ENCODE measurements at regions not wholly inside any gene's neighbourhood (a gene's known extent, or its start where the extent isn't known, plus 50 kb on each side); places are given as distances from the start of the nearest gene placed in this dataset.

DNA sequence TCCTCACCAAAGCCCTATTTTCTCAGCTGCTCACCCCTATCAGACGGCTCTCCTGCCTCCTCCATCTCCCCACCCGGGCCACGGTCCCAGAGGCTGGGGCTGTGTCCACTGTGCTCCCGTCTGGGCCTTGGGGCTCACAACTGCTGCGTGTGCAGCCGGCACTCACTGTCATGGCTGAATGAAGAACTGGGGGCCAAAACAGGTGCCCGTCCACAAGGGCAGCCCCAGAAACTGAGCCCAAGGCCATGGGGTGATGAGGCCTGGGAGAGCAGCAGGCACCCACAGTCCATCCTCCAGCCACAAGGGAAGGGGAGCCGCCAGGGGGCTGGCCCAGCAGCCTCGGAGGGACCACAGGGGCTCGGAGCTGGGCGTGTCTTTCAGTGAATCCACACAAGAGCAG, 159.5 kb downstream of the DLL1 start:
- no peak for DNase-seq

DNA sequence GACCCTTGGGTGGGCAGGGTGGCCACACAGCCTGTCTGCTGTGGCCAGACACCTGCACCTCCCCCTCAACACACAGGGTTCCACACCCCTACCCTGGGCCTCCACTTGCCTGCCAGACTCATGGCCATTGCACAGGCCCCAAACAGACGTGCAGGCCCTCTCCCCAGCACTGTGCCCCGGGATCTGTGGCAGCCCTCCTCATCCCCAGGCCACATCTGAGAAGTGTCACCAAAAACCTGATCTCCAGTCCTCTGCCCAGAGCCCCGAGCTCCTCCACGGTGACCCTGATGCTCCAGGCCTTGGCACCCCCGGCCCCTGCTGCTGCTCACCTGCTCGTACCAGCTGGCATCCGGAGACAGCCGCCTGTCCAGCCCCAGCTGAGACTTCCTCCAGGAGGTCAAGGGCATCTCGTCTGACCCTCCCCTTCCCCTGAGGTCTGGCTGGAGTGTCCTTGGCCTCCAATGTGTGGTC, 160.1 kb downstream of the DLL1 start:
- no peak for DNase-seq

- DNase-seq = no peak
Measured at GRCh38 chr6:170130201-170130621, 160.7 kb downstream of the DLL1 start.

DNA sequence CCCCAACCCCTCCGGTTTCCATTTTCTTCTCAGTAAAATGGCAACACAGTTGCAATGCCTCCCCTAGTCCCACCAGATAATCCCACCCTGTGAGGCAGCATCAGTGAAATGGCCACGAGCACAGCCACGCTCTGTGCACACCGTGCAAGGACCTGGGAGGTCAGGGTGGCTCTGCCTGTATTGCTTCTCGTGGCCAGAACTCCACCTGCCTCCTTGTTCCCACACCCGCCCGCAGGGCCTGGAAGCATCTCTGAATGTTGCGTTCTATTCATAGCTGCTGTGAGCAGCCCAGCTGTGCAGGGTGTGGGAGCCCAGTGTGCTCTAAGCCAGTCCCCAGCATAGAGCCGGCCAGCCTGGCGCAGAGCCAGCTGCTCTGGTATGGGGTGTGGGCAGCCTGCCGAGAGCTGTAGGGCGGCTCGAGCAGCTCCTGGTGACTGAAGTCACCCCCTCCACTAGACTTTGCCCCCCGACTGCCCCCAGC, 161.1 kb downstream of the DLL1 start:
- DNase-seq = no peak

DNA sequence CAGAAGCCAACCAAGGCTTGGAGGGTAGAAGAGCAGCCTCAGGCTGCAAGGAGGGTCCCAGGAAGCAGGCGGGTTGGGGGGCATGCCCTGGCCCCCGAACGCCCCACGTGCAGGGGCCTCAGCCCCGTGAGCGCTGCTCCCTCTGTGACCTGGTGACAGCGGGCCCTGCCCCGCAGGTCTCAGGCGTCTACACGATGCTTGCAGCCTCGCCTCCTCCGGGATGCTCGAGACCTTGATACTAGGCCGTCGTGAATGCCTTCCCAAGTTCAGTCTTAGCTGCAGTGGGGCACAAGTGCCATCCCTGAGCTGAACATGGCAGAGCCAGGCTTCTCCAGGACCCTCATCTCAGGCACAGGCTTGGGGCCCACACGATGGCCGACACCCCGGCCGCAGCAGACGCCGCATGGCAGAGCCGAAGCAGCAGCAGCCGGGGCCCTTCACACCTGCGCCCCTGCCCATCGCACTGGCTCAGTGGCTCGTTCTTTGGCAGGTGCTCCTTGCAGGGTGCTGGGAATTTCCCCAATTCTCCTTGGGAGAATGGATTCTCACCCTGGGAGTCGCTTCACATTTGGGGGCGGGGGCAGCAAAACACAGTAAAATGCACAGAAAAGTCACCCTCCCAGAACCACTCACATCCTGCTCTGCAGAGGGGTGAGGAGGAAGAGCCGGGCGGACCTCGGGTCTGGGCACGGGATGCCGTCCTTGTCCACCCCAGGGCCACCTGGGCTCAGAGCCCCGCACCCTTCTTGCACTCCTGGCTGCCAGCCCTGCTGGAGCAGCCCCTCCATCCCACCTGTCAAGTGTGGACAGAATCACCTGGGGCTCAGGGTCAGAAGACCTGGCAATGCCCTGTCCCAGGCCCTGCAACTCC, 161.8 kb downstream of the DLL1 start:
- no peak for DNase-seq

DNA sequence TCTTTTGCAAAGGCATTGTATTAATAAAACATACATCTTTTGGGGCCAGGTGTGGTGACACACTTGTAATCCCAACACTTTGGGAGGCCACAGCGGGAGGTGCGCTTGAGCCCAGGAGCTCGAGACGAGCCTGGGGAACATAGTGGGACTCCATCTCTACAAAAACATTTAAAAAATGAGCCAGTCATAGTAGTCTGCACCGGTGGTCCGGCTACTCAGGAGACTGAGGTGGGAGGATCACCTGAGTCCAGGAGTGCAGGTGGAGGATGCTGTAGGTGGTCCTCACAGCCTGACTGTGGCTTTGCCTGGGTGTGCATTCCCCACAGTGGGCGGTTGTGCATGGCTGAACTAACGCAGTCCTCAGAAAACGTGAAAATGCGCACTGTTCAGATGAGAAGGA, 162.5 kb downstream of the DLL1 start:
- DNase-seq = no peak

GRCh38 chr6:170127151-170127550, 163.7 kb downstream of the DLL1 start:
- no peak for DNase-seq

DNA sequence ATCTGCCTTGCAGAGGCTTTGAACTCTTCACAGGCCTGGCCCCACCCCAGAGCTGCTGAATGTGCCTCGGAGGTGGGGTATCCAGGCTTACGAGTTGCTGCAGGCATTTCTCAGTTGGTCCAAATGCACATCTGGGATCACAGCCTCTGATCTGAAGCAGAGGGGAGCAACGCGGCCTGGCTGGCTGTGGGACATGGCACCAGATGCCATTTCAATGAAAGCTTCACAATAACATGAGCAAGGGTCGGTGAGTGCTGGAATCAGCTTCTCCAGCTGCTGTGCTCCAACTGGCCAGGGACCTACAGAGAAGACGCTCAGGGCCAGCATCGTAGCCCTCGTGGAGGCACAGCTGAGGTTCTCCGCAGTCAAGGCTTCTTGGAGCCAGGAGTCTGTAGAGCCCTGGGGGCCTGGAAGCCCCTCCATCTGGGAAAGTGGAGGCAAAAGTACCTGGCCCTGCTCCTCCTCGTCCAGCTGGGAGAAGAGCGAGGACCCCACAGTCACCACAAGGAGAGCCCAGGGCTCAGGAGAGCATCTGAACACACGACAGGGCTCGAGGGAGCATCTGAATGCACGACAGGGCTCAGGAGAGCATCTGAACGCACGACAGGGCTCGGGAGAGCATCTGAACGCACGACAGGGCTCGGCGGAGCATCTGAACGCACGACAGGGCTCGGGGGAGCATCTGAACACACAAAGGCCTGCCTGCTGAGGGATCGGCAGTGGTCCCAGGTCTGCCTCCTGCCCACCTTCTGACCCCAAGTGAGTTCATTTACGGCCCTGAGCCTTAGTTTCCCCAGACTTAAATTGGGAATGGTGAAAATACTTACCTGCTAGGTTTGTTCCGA, 165.2 kb downstream of the DLL1 start:
- DNase-seq = no peak

DNA sequence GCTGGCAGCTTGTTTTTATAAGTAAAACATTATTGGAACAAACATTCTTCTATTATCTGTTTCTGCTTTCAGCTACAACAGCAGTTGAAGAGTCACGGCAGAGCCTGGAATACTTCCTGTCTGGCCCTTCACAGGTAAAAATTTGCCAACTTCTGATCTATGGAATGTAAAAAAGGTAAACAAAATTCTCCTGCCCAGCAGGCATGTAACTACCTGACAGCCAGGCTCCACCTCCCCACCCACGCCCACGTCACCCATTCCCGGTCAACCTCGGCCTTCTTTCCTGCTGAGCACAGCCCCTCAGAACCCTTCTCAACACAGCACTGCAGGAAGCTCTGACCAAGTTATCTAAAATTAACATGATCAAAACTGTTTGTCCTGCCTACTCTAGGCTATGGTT, 166.0 kb downstream of the DLL1 start:
- DNase-seq = no peak

DNA sequence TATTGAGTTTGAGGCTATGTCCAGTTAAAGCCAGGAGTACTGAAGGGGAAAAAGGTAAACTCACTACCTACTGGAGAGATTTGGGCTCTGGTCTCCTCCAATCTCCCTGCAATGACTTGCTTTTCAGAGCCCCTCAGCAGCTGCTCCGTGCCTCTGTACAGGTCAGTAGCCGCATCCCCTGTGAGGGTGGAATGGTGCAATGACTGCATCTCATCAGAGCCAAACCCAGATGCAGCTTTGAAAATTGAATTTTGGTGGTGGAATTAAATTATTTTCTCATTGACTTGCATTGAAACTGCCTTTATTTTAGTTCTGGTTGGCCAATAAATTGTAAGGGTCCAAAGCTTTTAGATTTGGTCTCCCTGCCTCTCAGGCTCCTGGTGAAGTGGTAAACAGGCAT, 166.7 kb downstream of the DLL1 start:
- DNase-seq = no peak

DNA sequence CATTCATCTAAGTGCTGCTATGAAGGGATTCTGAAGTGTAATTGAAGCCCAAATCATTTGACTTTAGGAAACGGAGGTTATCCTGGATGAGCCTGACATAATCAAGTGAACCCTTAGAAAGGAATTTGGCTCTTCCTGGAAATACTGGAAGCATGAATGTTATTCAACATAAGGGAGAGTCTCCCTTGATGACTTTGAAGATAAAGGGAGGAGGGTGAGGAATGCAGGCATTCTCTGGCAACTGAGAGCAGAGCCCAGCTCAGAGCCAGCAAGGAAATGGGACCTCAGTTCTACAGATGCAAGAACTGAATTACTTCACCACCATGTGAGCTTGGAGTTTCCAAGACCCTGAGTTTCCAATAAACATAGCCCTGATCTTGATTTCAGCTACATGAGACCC, 168.2 kb downstream of the DLL1 start:
- no peak for DNase-seq

DNA sequence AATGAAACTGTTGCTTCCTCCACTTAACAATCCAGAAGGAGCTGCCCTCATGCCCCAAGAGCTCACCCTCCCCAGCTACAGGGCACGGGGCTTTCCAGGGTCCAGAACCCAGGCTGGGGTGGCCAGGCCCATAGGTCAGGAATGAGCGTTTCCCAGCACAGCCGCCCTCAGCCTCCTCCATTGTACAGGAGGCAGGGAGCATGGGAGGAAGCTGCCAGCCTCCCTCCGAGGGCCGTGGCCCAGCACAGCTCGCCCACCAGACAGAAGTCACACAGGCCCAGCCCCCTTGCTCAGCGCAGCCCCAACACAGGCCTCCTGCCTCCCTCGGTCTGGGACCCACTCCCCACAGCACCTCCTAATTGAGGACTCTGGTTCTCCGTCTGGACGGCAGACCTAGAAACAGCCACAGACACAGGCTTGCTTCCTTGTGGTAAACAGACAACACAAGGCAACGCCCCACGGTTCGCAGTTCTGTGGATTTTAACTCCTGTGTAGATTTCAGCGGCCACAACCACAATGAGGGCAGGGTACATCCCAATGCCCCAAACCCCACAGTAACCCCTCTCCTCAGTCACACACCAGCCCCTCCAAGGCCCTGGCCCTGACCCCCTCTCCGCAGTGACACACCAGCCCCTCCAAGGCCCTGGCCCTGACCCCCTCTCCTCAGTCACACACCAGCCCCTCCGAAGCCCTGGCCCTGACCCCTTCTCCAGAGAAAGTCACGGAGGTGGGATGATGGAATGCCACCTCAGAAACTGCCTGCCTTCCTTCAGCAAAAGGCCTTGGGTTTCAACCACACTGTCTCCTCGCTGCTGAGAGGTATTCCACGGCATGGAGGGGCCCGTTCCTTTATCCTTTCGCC, 173.5 kb downstream of the DLL1 start:
- no peak for DNase-seq

DNA sequence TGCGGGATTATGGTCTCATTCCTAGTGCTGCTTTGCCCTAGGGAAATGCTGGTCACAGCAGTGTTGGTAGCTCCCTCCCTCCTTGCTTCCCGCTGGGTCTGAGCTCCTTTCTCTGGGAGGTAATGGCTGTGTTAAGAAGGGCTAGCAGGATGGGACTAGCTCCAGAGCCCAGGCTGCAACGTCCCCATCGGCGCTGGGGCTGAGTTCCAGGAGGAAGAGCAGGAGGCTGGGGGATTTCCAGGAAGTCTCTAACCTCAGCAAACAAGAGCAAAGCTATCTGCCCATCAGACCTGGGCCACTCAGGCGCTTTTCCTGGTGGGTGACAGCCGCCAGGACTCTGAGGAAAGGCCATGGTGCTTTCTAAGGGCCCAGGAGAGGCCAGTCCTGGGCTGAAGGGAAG, 174.2 kb downstream of the DLL1 start:
- no peak for DNase-seq

GRCh38 chr6:170114956-170115855, 175.7 kb downstream of the DLL1 start:
- no peak for DNase-seq

- DNase-seq = no peak
Measured at GRCh38 chr6:170114187-170114945, 176.5 kb downstream of the DLL1 start.

- no peak for DNase-seq
Measured at GRCh38 chr6:170113141-170113540, 177.7 kb downstream of the DLL1 start.

DNA sequence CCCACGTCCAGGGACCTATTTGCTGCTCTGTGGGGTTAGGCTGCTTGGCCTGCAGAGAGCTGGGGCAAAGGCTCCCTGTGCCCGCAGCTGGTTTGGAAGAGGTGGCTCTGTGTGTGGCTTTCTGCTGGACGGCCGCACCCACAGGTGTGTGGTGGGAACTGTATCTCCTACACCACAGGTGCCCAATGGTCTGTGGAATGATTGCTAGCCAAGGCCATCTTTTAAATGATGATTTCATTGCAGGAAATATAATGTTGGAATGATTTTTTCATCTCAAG, 178.4 kb downstream of the DLL1 start:
- DNase-seq = no peak

DNA sequence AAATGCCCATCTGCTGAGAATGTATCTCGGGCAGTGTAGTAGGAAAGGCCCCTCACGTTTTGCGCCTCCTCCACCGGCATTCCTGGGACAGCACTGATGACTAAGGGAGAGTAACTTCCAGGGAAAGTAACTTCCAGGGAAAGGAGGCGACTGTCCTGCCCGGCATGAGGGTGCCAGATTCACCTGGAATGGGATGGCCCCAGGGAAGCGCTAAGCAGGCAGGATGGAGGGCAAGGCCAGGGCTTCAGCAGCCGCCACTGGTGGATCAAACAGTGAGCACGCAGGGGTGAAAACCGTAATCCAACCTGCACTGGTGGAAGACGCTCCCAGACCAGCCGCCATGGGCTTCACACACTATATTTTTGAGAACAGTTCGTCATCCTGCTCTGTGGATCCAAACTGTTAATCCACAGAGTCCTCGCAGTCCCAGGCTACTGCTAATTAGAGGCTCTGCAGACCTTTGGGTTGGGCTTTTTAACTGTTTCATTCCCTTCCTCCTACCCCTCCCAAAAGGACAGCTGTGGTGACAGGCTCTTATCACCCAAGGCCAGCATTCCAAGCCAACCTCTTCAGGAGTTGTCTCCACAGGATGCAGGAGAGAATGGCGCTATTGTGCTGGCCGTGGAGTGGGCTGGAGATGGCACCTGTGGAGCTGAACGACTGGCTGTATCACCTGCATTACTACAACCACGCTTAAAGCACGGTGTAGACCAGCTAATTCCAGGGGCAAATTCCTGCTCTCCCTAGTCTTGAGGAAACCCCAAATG, 178.9 kb downstream of the DLL1 start:
- DNase-seq = no peak

- no peak for DNase-seq
Measured at GRCh38 chr6:170111141-170111664, 179.7 kb downstream of the DLL1 start.

Measured in stimulated activated CD4-positive, alpha-beta T cell treated with anti-CD3 and anti-CD28 coated beads, Interleukin-15, amount 100 ng/mL, for 24 hours (primary cell).